NB4 (cell line): ENCODE measurements at regions not wholly inside any gene's neighbourhood (a gene's known extent, or its start where the extent isn't known, plus 50 kb on each side); places are given as distances from the start of the nearest gene placed in this dataset.

Source experiments
- DNase-seq: peaks from one replicate; pipeline ENCODE4 v3.0.0; 2010; ENCODE audit warnings: low read depth
- H3K4me3 ChIP-seq: one replicate; pipeline ENCODE4 v1.5.1; 2011; ENCODE audit warnings: mild to moderate bottlenecking, low read depth, low read length, moderate library complexity
- MAX ChIP-seq: IDR thresholded peaks from 2 replicates; pipeline ENCODE4 v1.6.1; 2011; ENCODE audit warnings: low read depth, low read length
- MYC ChIP-seq: IDR thresholded peaks from 2 replicates; pipeline ENCODE4 v1.6.1; 2011; ENCODE audit warnings: low read depth, low read length
- POLR2A ChIP-seq: IDR thresholded peaks from 2 replicates; pipeline ENCODE4 v1.6.1; 2011; ENCODE audit warnings: mild to moderate bottlenecking; ENCODE audit not compliant: insufficient read length; ENCODE audit errors: extremely low read depth
- TF ChIP-seq, protein P1 (sequence below): IDR thresholded peaks from one replicate; pipeline ENCODE4 v1.5.1; 2012; ENCODE audit warnings: low read depth, low read length

DNA sequence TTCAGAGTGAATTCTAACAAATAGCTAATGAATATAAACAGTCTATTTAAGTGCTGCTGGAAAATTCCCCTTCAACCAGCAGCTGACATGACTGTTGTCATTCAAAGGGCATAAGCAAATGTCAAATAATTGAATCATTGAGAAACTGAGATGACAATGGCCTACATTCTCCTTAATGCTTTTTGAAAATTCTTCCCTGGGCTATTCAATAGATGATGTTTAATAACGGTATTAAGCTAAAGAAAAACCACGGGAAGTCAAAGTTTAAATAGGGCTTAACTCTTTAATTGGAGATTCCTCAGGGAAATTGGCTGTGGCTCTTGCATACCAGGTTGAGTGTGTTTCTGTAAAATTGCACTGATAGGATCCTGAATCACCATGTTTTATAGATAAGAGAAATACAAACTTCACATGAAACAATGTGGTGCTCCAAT lies 77.0 kb downstream of the ARL4A start:
- no peak overlapping the region for H3K4me3 ChIP-seq
- TF ChIP-seq, protein P1, sequence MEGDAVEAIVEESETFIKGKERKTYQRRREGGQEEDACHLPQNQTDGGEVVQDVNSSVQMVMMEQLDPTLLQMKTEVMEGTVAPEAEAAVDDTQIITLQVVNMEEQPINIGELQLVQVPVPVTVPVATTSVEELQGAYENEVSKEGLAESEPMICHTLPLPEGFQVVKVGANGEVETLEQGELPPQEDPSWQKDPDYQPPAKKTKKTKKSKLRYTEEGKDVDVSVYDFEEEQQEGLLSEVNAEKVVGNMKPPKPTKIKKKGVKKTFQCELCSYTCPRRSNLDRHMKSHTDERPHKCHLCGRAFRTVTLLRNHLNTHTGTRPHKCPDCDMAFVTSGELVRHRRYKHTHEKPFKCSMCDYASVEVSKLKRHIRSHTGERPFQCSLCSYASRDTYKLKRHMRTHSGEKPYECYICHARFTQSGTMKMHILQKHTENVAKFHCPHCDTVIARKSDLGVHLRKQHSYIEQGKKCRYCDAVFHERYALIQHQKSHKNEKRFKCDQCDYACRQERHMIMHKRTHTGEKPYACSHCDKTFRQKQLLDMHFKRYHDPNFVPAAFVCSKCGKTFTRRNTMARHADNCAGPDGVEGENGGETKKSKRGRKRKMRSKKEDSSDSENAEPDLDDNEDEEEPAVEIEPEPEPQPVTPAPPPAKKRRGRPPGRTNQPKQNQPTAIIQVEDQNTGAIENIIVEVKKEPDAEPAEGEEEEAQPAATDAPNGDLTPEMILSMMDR = no peak
- no peak for DNase-seq

DNA sequence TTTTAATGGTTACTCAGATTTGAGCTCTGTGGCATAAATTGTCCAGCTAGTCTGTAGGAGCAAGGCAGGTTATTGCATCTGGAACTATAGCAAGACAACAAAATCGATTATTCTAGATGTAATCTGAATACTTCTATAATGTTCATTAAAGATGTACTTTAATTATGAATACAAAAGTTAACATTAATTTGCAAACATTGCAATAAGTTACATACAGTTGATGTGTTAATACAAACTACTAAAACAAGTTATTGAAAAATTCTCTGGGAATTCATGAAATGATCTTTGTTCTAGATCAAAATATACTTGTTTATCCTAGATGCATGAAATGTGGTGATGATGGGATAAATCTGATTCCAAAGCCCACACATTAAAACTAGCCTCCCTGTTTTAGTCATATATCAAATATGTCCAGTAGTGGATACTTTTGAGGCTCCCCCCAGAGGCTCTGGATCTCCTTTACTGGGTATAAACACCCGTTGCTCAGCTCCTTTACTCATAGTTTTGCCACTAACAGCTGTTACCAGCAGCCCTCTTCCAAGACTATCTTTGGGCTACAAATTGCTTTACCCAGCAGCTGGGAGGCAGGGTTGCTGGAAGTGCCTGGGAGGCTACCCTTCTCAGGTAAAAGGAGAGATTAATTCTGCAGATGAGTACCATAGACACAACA lies 78.1 kb downstream of the ARL4A start:
- no peak overlapping the region for H3K4me3 ChIP-seq
- no peak for DNase-seq
- TF ChIP-seq MYC (no peak), MAX (no peak), POLR2A (no peak)
- TF ChIP-seq, protein P1 = no peak

GRCh38 chr7:12766416-12766815 lies 79.0 kb downstream of the ARL4A start:
- H3K4me3 ChIP-seq = no peak overlapping the region
- DNase-seq = no peak
- TF ChIP-seq, protein P1 = no peak
- TF ChIP-seq MYC = no peak
- no peak for TF ChIP-seq MAX
- TF ChIP-seq POLR2A = no peak

GRCh38 chr7:12768948-12769347 lies 81.5 kb downstream of the ARL4A start:
- TF ChIP-seq MAX = no peak
- no peak for TF ChIP-seq POLR2A
- TF ChIP-seq, protein P1 = no peak
- TF ChIP-seq MYC = no peak
- H3K4me3 ChIP-seq = no peak overlapping the region
- no peak for DNase-seq

DNA sequence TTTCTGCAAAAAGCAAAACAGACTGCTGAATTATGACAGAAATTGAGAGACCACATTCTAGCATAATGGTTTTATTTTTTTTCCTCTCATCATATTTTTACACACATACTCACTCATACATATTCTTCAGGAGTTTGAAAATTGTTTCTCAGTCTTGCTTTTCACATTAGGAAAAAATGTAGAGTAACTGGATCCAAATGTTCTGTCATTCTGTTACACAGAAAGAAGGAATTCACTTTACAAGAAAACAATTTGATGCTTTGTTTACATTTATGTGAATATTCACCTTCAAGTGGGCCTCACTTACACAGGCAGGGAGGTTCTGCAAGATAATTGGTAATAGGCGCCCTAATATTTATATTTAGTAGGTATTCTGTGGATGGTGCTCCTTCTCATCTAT lies 82.0 kb downstream of the ARL4A start:
- no peak for DNase-seq
- TF ChIP-seq MAX (no peak), MYC (no peak), POLR2A (no peak)
- TF ChIP-seq, protein P1 = no peak
- no peak overlapping the region for H3K4me3 ChIP-seq
